ENCODE measurements at regions not wholly inside any gene's neighbourhood (a gene's known extent, or its start where the extent isn't known, plus 50 kb on each side); places are given as distances from the start of the nearest gene placed in this dataset.
"Not testable (repeated sequence)": the region's sequence is repeated elsewhere in the genome, so short reads cannot be mapped to it uniquely, and the experiment has no call there.

- Histone ChIP-seq H2AFZ (ENCODE audit: low read depth, low read length) (no peak overlapping the region), H3K9ac (ENCODE audit: low read depth, low read length) (no peak overlapping the region), H3K9me3 (ENCODE audit: insufficient read depth, low read length, severe bottlenecking) (no peaks in the 10 kb centered on the region), H3K4me1 (ENCODE audit: insufficient read depth, low read length) (no peaks in the 10 kb centered on the region), H4K20me1 (ENCODE audit: insufficient read depth, low read length) (no peaks in the 10 kb centered on the region), H3K79me2 (ENCODE audit: insufficient read depth, low read length) (no peaks in the 10 kb centered on the region), H3K27ac (ENCODE audit: low read length) (no peak overlapping the region), H3K4me2 (ENCODE audit: insufficient read depth, low read length) (no peak overlapping the region), H3K4me3 (ENCODE audit: low read depth in 1 of 2, low read length in 2 of 2) (no peak overlapping the region), H3K27me3 (ENCODE audit: insufficient read depth, low read length, poor library complexity) (no peaks in the 10 kb centered on the region), H3K36me3 (ENCODE audit: insufficient read depth, low read length) (no peaks in the 10 kb centered on the region)
- no peak for DNase-seq
- TF ChIP-seq EZH2 (IDR thresholded peaks at IDR 0.05; ENCODE audit: borderline replicate concordance, low read depth, low read length, severe bottlenecking), result no peak
- TF ChIP-seq CTCF (IDR thresholded peaks at IDR 0.05; ENCODE audit: borderline replicate concordance, extremely low read depth, low read length, poor library complexity, severe bottlenecking), result no peak
- no peak for ATAC-seq (ENCODE audit: insufficient read depth, low read depth)
Observed at GRCh38 chr21:27339902-27340301, 373.0 kb upstream of the ADAMTS5 start.

GRCh38 chr21:27338007-27338406 is 371.1 kb upstream of the ADAMTS5 start:
- not testable (repeated sequence) for DNase-seq; H3K9ac ChIP-seq (ENCODE audit: low read depth, low read length); H3K36me3 ChIP-seq (ENCODE audit: insufficient read depth, low read length); H3K27me3 ChIP-seq (ENCODE audit: insufficient read depth, low read length, poor library complexity); H2AFZ ChIP-seq (ENCODE audit: low read depth, low read length); H3K4me2 ChIP-seq (ENCODE audit: insufficient read depth, low read length); H4K20me1 ChIP-seq (ENCODE audit: insufficient read depth, low read length); H3K4me1 ChIP-seq (ENCODE audit: insufficient read depth, low read length); H3K27ac ChIP-seq (ENCODE audit: low read length); H3K4me3 ChIP-seq (ENCODE audit: low read depth in 1 of 2, low read length in 2 of 2); ATAC-seq (ENCODE audit: insufficient read depth, low read depth); H3K79me2 ChIP-seq (ENCODE audit: insufficient read depth, low read length); H3K9me3 ChIP-seq (ENCODE audit: insufficient read depth, low read length, severe bottlenecking)

- no peak for DNase-seq
- no peaks in the 10 kb centered on the region for H3K9me3 ChIP-seq (ENCODE audit: insufficient read depth, low read length, severe bottlenecking)
- no peak overlapping the region for H3K4me2 ChIP-seq (ENCODE audit: insufficient read depth, low read length)
Observed at GRCh38 chr21:27333096-27333495, 366.2 kb upstream of the ADAMTS5 start.

GRCh38 chr21:27329255-27329851 is 362.5 kb upstream of the ADAMTS5 start:
- Histone ChIP-seq H3K9me3 (ENCODE audit: insufficient read depth, low read length, severe bottlenecking) (no peaks in the 10 kb centered on the region), H4K20me1 (ENCODE audit: insufficient read depth, low read length) (no peaks in the 10 kb centered on the region), H3K9ac (ENCODE audit: low read depth, low read length) (no peak overlapping the region), H3K27me3 (ENCODE audit: insufficient read depth, low read length, poor library complexity) (no peaks in the 10 kb centered on the region), H2AFZ (ENCODE audit: low read depth, low read length) (no peak overlapping the region), H3K4me1 (ENCODE audit: insufficient read depth, low read length) (peaks cover 7% of the 10 kb centered on the region), H3K79me2 (ENCODE audit: insufficient read depth, low read length) (no peaks in the 10 kb centered on the region), H3K36me3 (ENCODE audit: insufficient read depth, low read length) (no peaks in the 10 kb centered on the region), H3K4me3 (ENCODE audit: low read depth in 1 of 2, low read length in 2 of 2) (no peak overlapping the region), H3K27ac (ENCODE audit: low read length) (no peak overlapping the region), H3K4me2 (ENCODE audit: insufficient read depth, low read length) (no peak overlapping the region)
- no peak for DNase-seq
- no peak for ATAC-seq (ENCODE audit: insufficient read depth, low read depth)
- TF ChIP-seq EZH2 (IDR thresholded peaks at IDR 0.05; ENCODE audit: borderline replicate concordance, low read depth, low read length, severe bottlenecking) (no peak), CTCF (IDR thresholded peaks at IDR 0.05; ENCODE audit: borderline replicate concordance, extremely low read depth, low read length, poor library complexity, severe bottlenecking) (no peak)

More at GRCh38 chr21:27333096-27333495, 366.2 kb upstream of the ADAMTS5 start:
- no peaks in the 10 kb centered on the region for H3K27me3 ChIP-seq (ENCODE audit: insufficient read depth, low read length, poor library complexity)
- TF ChIP-seq CTCF (IDR thresholded peaks at IDR 0.05; ENCODE audit: borderline replicate concordance, extremely low read depth, low read length, poor library complexity, severe bottlenecking) (no peak), EZH2 (IDR thresholded peaks at IDR 0.05; ENCODE audit: borderline replicate concordance, low read depth, low read length, severe bottlenecking) (no peak)
- no peak overlapping the region for H2AFZ ChIP-seq (ENCODE audit: low read depth, low read length)
- no peak overlapping the region for H3K9ac ChIP-seq (ENCODE audit: low read depth, low read length)
- no peak overlapping the region for H3K27ac ChIP-seq (ENCODE audit: low read length)
- no peak overlapping the region for H3K4me3 ChIP-seq (ENCODE audit: low read depth in 1 of 2, low read length in 2 of 2)
- no peak for ATAC-seq (ENCODE audit: insufficient read depth, low read depth)
- H3K36me3 ChIP-seq (ENCODE audit: insufficient read depth, low read length), result no peaks in the 10 kb centered on the region
- H4K20me1 ChIP-seq (ENCODE audit: insufficient read depth, low read length), result no peaks in the 10 kb centered on the region
- H3K4me1 ChIP-seq (ENCODE audit: insufficient read depth, low read length), result no peaks in the 10 kb centered on the region
- no peaks in the 10 kb centered on the region for H3K79me2 ChIP-seq (ENCODE audit: insufficient read depth, low read length)
